Small intestine (tissue), 7 donors: ENCODE measurements at regions not wholly inside any gene's neighbourhood (a gene's known extent, or its start where the extent isn't known, plus 50 kb on each side); places are given as distances from the start of the nearest gene placed in this dataset.

Experiments
- DNase-seq, 2 donors: peaks; one replicate each; pipeline versions ENCODE4 v3.0.0 to v3.0.0-alpha.2; 2013
- FAIRE-seq: peaks from 2 replicates; lab custom pipeline; 2012; peaks lifted over from hg19 to GRCh38; lab: Jason Lieb, UNC
- H3K27ac ChIP-seq, 3 donors: one replicate each; pipeline ENCODE4 v1.5.1; 2013; ENCODE audit warnings: low read length in 2 of 3, mild to moderate bottlenecking in 2 of 3, control low read depth in 1 of 3, inconsistent platforms in 1 of 3, low read depth in 1 of 3, moderate library complexity in 1 of 3
- H3K27me3 ChIP-seq, 3 donors: one replicate each; pipeline ENCODE4 v1.6.1; 2013; ENCODE audit warnings: low read length in 3 of 3, inconsistent platforms in 1 of 3; ENCODE audit not compliant: control insufficient read depth in 3 of 3, insufficient read depth in 3 of 3
- H3K36me3 ChIP-seq, 3 donors: one replicate each; pipeline ENCODE4 v1.6.1; 2013; ENCODE audit warnings: low read length in 3 of 3, inconsistent platforms in 1 of 3, low read depth in 1 of 3, mild to moderate bottlenecking in 1 of 3, moderate library complexity in 1 of 3; ENCODE audit not compliant: control insufficient read depth in 3 of 3, insufficient read depth in 2 of 3
- H3K4me1 ChIP-seq, 3 donors: one replicate each; pipeline ENCODE4 v1.6.1; 2013; ENCODE audit warnings: low read length in 2 of 3, inconsistent platforms in 1 of 3, low read depth in 1 of 3, mild to moderate bottlenecking in 1 of 3, moderate library complexity in 1 of 3; ENCODE audit not compliant: control insufficient read depth in 3 of 3, insufficient read depth in 2 of 3
- H3K4me3 ChIP-seq, 3 donors: one replicate each; pipeline ENCODE4 v1.5.1; 2013; ENCODE audit warnings: low read length in 3 of 3, control low read depth in 1 of 3, inconsistent platforms in 1 of 3, low read depth in 1 of 3, mild to moderate bottlenecking in 1 of 3, moderate library complexity in 1 of 3
- H3K9me3 ChIP-seq, 2 donors: one replicate each; pipeline ENCODE4 v1.6.1; 2013; ENCODE audit warnings: low read depth in 1 of 2, low read length in 1 of 2; ENCODE audit not compliant: control insufficient read depth in 2 of 2, insufficient read depth in 1 of 2
- WGBS, 3 donors: extraction: QIAGEN DNeasy Blood & Tissue Kit; methylation state at CpG; one replicate each; pipeline ENCODE4 v1.1.7; 2013; 5-methylcytosine and 5-hydroxymethylcytosine counted together
- donor health status: healthy with polysubstance abuse.
- donor health status: control.
- donor health status: control.
- donor health status: Bipolar disorder and iron deficiency.
- donor health status: healthy.

GRCh38 chr4:152112190-152112589, 351.4 kb upstream of the GATB start:
- Histone ChIP-seq H3K9me3 (no peaks in the 10 kb centered on the region), H3K27ac (no peak overlapping the region), H3K4me1 (no peaks in the 10 kb centered on the region), H3K27me3 (no peaks in the 10 kb centered on the region), H3K36me3 (no peaks in the 10 kb centered on the region), H3K4me3 (no peak overlapping the region)
- DNase-seq, result no peak
- FAIRE-seq, result no peak
- 92 to 95% (median 94%) methylated on average over 2 of the region's 2 CpGs for WGBS, 3 donors

GRCh38 chr4:152110780-152111179, 350.0 kb upstream of the GATB start:
- Histone ChIP-seq H3K27me3 (no peaks in the 10 kb centered on the region), H3K27ac (no peak overlapping the region), H3K36me3 (no peaks in the 10 kb centered on the region), H3K4me3 (no peak overlapping the region), H3K4me1 (peaks cover 0 to 8% (median 0%) of the 10 kb centered on the region in 3 donors), H3K9me3 (no peaks in the 10 kb centered on the region)
- no peak for DNase-seq
- no peak for FAIRE-seq
- 74 to 94% (median 79%) methylated on average over 1 of the region's 1 CpG for WGBS, 3 donors

GRCh38 chr4:152109531-152110509, 349.0 kb upstream of the GATB start:
- Histone ChIP-seq H3K27me3 (no peaks in the 10 kb centered on the region), H3K4me3 (no peak overlapping the region), H3K9me3 (no peaks in the 10 kb centered on the region), H3K4me1 (peaks cover 0 to 8% (median 4%) of the 10 kb centered on the region in 3 donors), H3K36me3 (no peaks in the 10 kb centered on the region), H3K27ac (no peak overlapping the region)
- 44 to 70% (median 68%) methylated on average over 9 of the region's 9 CpGs for WGBS, 3 donors
- FAIRE-seq, result no peak
- no peak for DNase-seq

GRCh38 chr4:152107736-152108500, 347.1 kb upstream of the GATB start:
- H3K27me3 ChIP-seq, result no peaks in the 10 kb centered on the region
- H3K27ac ChIP-seq, result no peak overlapping the region
- no peaks in the 10 kb centered on the region for H3K9me3 ChIP-seq
- H3K4me3 ChIP-seq, result no peak overlapping the region
- FAIRE-seq (no peak), DNase-seq (no peak)
- WGBS, 3 donors, result 84 to 89% (median 86%) methylated on average over 8 of the region's 8 CpGs
- peaks cover 0 to 16% (median 9%) of the 10 kb centered on the region in 3 donors for H3K4me1 ChIP-seq
- no peaks in the 10 kb centered on the region for H3K36me3 ChIP-seq

- Histone ChIP-seq H3K4me3 (no peak overlapping the region), H3K36me3 (no peaks in the 10 kb centered on the region), H3K27me3 (no peaks in the 10 kb centered on the region), H3K9me3 (no peaks in the 10 kb centered on the region), H3K4me1 (peaks cover 0 to 19% (median 17%) of the 10 kb centered on the region in 3 donors), H3K27ac (peak overlapping the region in 1 of 3 donors; percentile 41)
- FAIRE-seq (no peak), DNase-seq (no peak)
- WGBS, 3 donors, result 62 to 71% (median 63%) methylated on average over 6 of the region's 6 CpGs
Measured at GRCh38 chr4:152106781-152107321, 346.0 kb upstream of the GATB start.

GRCh38 chr4:152106113-152106763, 345.4 kb upstream of the GATB start:
- Histone ChIP-seq H3K4me1 (peaks cover 0 to 19% (median 17%) of the 10 kb centered on the region in 3 donors), H3K27ac (peak overlapping the region in 1 of 3 donors; percentile 50), H3K36me3 (no peaks in the 10 kb centered on the region), H3K27me3 (no peaks in the 10 kb centered on the region), H3K4me3 (no peak overlapping the region), H3K9me3 (no peaks in the 10 kb centered on the region)
- DNase-seq (peak; percentile 26 to 60), FAIRE-seq (no peak)
- 40 to 52% (median 49%) methylated on average over 6 of the region's 6 CpGs for WGBS, 3 donors

- no peak for DNase-seq
- Histone ChIP-seq H3K36me3 (no peaks in the 10 kb centered on the region), H3K27ac (no peak overlapping the region), H3K9me3 (no peaks in the 10 kb centered on the region), H3K4me3 (no peak overlapping the region), H3K4me1 (peaks cover 0 to 19% (median 17%) of the 10 kb centered on the region in 3 donors), H3K27me3 (no peaks in the 10 kb centered on the region)
- 74 to 90% (median 79%) methylated on average over 9 of the region's 9 CpGs for WGBS, 3 donors
- no peak for FAIRE-seq
Measured at GRCh38 chr4:152104901-152105357, 344.1 kb upstream of the GATB start.

GRCh38 chr4:152104356-152104755, 343.5 kb upstream of the GATB start:
- no peak overlapping the region for H3K27ac ChIP-seq
- FAIRE-seq (no peak), DNase-seq (no peak)
- H3K4me1 ChIP-seq, result peaks cover 0 to 19% (median 17%) of the 10 kb centered on the region in 3 donors
- H3K9me3 ChIP-seq, result no peaks in the 10 kb centered on the region
- 94 to 95% (median 94%) methylated on average over 8 of the region's 8 CpGs for WGBS, 3 donors
- H3K4me3 ChIP-seq, result no peak overlapping the region
- H3K36me3 ChIP-seq, result no peaks in the 10 kb centered on the region
- H3K27me3 ChIP-seq, result no peaks in the 10 kb centered on the region
